ENCODE measurements at regions not wholly inside any gene's neighbourhood (a gene's known extent, or its start where the extent isn't known, plus 50 kb on each side); places are given as distances from the start of the nearest gene placed in this dataset.

GRCh38 chr6:85868685-85869084 is 226.0 kb upstream of the SYNCRIP start:
- TF ChIP-seq ARNT (IDR thresholded peaks at IDR 0.05): no peak
- TF ChIP-seq ZNF384 (IDR thresholded peaks at IDR 0.05): no peak
- TF ChIP-seq NFRKB (IDR thresholded peaks at IDR 0.05): no peak
- TF ChIP-seq CTBP1 (IDR thresholded peaks at IDR 0.05; ENCODE audit: borderline replicate concordance): no peak
- TF ChIP-seq SP1 (IDR thresholded peaks at IDR 0.05): no peak

All from HEK293T (cell line).